ENCODE measurements at regions not wholly inside any gene's neighbourhood (a gene's known extent, or its start where the extent isn't known, plus 50 kb on each side); places are given as distances from the start of the nearest gene placed in this dataset.
"Not testable (repeated sequence)": the region's sequence is repeated elsewhere in the genome, so short reads cannot be mapped to it uniquely, and the experiment has no call there.

GRCh38 chr2:87445613-87446312, 302.1 kb upstream of the PLGLB2 start:
- Histone ChIP-seq H3K27ac (peak overlapping the region; percentile 37 to 84; a peak in 4 of 6 replicates), H3K4me2 (peak overlapping the region; percentile 54; the same call in 2 of the 3 replicates), H3K4me1 (peaks cover 15% of the 10 kb centered on the region)
- H3K9me3 ChIP-seq; DNase-seq (ENCODE audit: low read depth in 1 of 2, low spot score in 1 of 2); H3K4me3 ChIP-seq; CTCF ChIA-PET; POLR2A ChIA-PET: not testable (repeated sequence)
- FAIRE-seq: peak; percentile 84
- WGBS (ENCODE audit: missing lambda C conversion rate): 16% methylated on average over 2 of the region's 5 CpGs
- peak; percentile 78 to 82 for ATAC-seq

- FAIRE-seq; H3K9me3 ChIP-seq; CTCF ChIA-PET; POLR2A ChIA-PET; DNase-seq (ENCODE audit: low read depth in 1 of 2, low spot score in 1 of 2); H3K4me3 ChIP-seq: not testable (repeated sequence)
- Histone ChIP-seq H3K27ac (peak overlapping the region; percentile 37 to 53; a peak in 2 of 6 replicates), H3K4me1 (peaks cover 15% of the 10 kb centered on the region), H3K4me2 (peak overlapping the region; percentile 23; the same call in 2 of the 3 replicates)
- WGBS (ENCODE audit: missing lambda C conversion rate): no CpG with 5 or more reads among the region's 1 CpG
- peak in 1 of 2 experiments; percentile 20; a peak in 3 of 6 replicates for ATAC-seq
Observed at GRCh38 chr2:87446313-87446696, 301.6 kb upstream of the PLGLB2 start.

- H3K9me3 ChIP-seq; H3K4me3 ChIP-seq; FAIRE-seq; ATAC-seq; H3K27ac ChIP-seq; CTCF ChIA-PET; DNase-seq (ENCODE audit: low read depth in 1 of 2, low spot score in 1 of 2); POLR2A ChIA-PET; H3K4me2 ChIP-seq: not testable (repeated sequence)
- WGBS (ENCODE audit: missing lambda C conversion rate): 28% methylated on average over 2 of the region's 3 CpGs
- peaks cover 41% of the 10 kb centered on the region for H3K4me1 ChIP-seq
Observed at GRCh38 chr2:87449462-87449980, 298.4 kb upstream of the PLGLB2 start.

- Histone ChIP-seq H3K4me2 (peak overlapping the region; percentile 70; the same call in 2 of the 3 replicates), H3K27ac (peak overlapping the region; percentile 77 to 78), H3K4me1 (peaks cover 29% of the 10 kb centered on the region)
- FAIRE-seq; POLR2A ChIA-PET; DNase-seq (ENCODE audit: low read depth in 1 of 2, low spot score in 1 of 2); CTCF ChIA-PET; H3K9me3 ChIP-seq; H3K4me3 ChIP-seq; ATAC-seq: not testable (repeated sequence)
- 86% methylated on average over 4 of the region's 4 CpGs for WGBS (ENCODE audit: missing lambda C conversion rate)
Observed at GRCh38 chr2:87452193-87452592, 295.7 kb upstream of the PLGLB2 start.

GRCh38 chr2:87452861-87453260, 295.0 kb upstream of the PLGLB2 start:
- peak overlapping the region; percentile 70 for H3K4me2 ChIP-seq
- H3K4me1 ChIP-seq: peaks cover 29% of the 10 kb centered on the region
- TF ChIP-seq EP300 (IDR thresholded peaks at IDR 0.05): peak in 1 of 2 experiments; percentile 39; a peak in 1 of 5 replicates
- peak; percentile 63 for TF ChIP-seq ZFP36 (IDR thresholded peaks at IDR 0.05; ENCODE audit: borderline replicate concordance, partially characterized antibody)
- H3K4me3 ChIP-seq, CTCF ChIA-PET, POLR2A ChIA-PET, FAIRE-seq, H3K9me3 ChIP-seq: not testable (repeated sequence)
- ATAC-seq (peak in 1 of 2 experiments; percentile 48; a peak in 3 of 6 replicates), DNase-seq (ENCODE audit: low read depth in 1 of 2, low spot score in 1 of 2) (peak in 1 of 2 experiments; percentile 63)
- WGBS (ENCODE audit: missing lambda C conversion rate): 24% methylated on average over 1 of the region's 1 CpG
- H3K27ac ChIP-seq: peak overlapping the region; percentile 77 to 78

GRCh38 chr2:87453965-87454364, 293.9 kb upstream of the PLGLB2 start:
- WGBS (ENCODE audit: missing lambda C conversion rate): 14% methylated on average over 1 of the region's 1 CpG
- peak overlapping the region; percentile 70 for H3K4me2 ChIP-seq
- FAIRE-seq; H3K4me3 ChIP-seq; POLR2A ChIA-PET; H3K9me3 ChIP-seq; CTCF ChIA-PET; TF ChIP-seq FOSL2 (IDR thresholded peaks at IDR 0.05): not testable (repeated sequence)
- ATAC-seq: peak; percentile 25 to 53; a peak in 5 of 6 replicates
- TF ChIP-seq JUNB (IDR thresholded peaks at IDR 0.05) (peak; percentile 41; the same call in 1 of the 2 replicates), CEBPB (IDR thresholded peaks at IDR 0.05) (peak; percentile 87 to 94), BCL3 (IDR thresholded peaks at IDR 0.05) (peak; percentile 55; the same call in 1 of the 3 replicates), RAD21 (conservative IDR thresholded peaks at IDR 0.05 in 1 of 2, IDR thresholded peaks at IDR 0.05 in 1 of 2) (0 out of 5 replicates have a peak, but pooled peaks of 1 of the 2 experiments have one; percentile 6), JUN (IDR thresholded peaks at IDR 0.05) (peak in 1 of 2 experiments; percentile 63; a peak in 2 of 5 replicates), FOSL2 (CRISPR knock-in tag; IDR thresholded peaks at IDR 0.05) (0 out of 2 replicates have a peak, but pooled peaks have one; percentile 3), HES2 (IDR thresholded peaks at IDR 0.05) (0 out of 2 replicates have a peak, but pooled peaks have one; percentile 49), GATA3 (IDR thresholded peaks at IDR 0.05; ENCODE audit: borderline replicate concordance) (peak; percentile 48; the same call in 1 of the 2 replicates), EP300 (IDR thresholded peaks at IDR 0.05) (peak; percentile 28 to 74; a peak in 3 of 5 replicates)
- peak overlapping the region; percentile 77 to 78 for H3K27ac ChIP-seq
- DNase-seq (ENCODE audit: low read depth in 1 of 2, low spot score in 1 of 2): peak in 1 of 2 experiments; percentile 57
- peaks cover 33% of the 10 kb centered on the region for H3K4me1 ChIP-seq

GRCh38 chr2:87454421-87454820, 293.5 kb upstream of the PLGLB2 start:
- CTCF ChIA-PET, H3K4me3 ChIP-seq, H3K9me3 ChIP-seq, FAIRE-seq, POLR2A ChIA-PET: not testable (repeated sequence)
- H3K4me1 ChIP-seq: peaks cover 33% of the 10 kb centered on the region
- peak overlapping the region; percentile 70 for H3K4me2 ChIP-seq
- H3K27ac ChIP-seq: peak overlapping the region; percentile 77 to 78
- 28% methylated on average over 2 of the region's 2 CpGs for WGBS (ENCODE audit: missing lambda C conversion rate)
- peak; percentile 4 to 11; a peak in 1 of 6 replicates for ATAC-seq
- DNase-seq (ENCODE audit: low read depth in 1 of 2, low spot score in 1 of 2): peak in 1 of 2 experiments; percentile 32
